ENCODE measurements at regions not wholly inside any gene's neighbourhood (a gene's known extent, or its start where the extent isn't known, plus 50 kb on each side); places are given as distances from the start of the nearest gene placed in this dataset.
"Not testable (repeated sequence)": the region's sequence is repeated elsewhere in the genome, so short reads cannot be mapped to it uniquely, and the experiment has no call there.

GRCh38 chrX:51053741-51054140, 143.2 kb downstream of the BMP15 start:
- no peak overlapping the region for H3K27ac Mint-ChIP-seq
- H3K4me3 Mint-ChIP-seq, result no peak overlapping the region
- H3K4me2 ChIP-seq (replicated peaks; ENCODE audit: extremely low read depth, low read length, poor library complexity, severe bottlenecking), result no peak overlapping the region
- H3K27me3 Mint-ChIP-seq (ENCODE audit: low read depth in 3 of 3), result peaks cover 0 to 2% (median 0%) of the 10 kb centered on the region in 3 donors
- H3K4me3 ChIP-seq (replicated peaks in 1 of 3; ENCODE audit: low read depth in 2 of 3, low read length in 3 of 3), result no peak overlapping the region
- intact Hi-C loops (cut with micrococcal nuclease), result no loop called here
- no peak overlapping the region for H3K9ac ChIP-seq (ENCODE audit: insufficient read depth, low read length, poor library complexity, severe bottlenecking)
- H3K36me3 Mint-ChIP-seq, result no peaks in the 10 kb centered on the region
- H3K9me3 ChIP-seq (replicated peaks in 1 of 2; ENCODE audit: control insufficient read depth in 1 of 2, insufficient read depth in 1 of 2, low read length in 2 of 2), result no peaks in the 10 kb centered on the region
- no peaks in the 10 kb centered on the region for H3K4me1 ChIP-seq (ENCODE audit: control insufficient read depth in 1 of 2, insufficient read depth in 2 of 2, low read length in 2 of 2)
- no peak overlapping the region for H2AFZ ChIP-seq (ENCODE audit: insufficient read depth, low read depth, low read length, poor library complexity, severe bottlenecking)
- H3K27me3 ChIP-seq (ENCODE audit: control insufficient read depth in 2 of 2, insufficient read depth in 2 of 2, low read length in 2 of 2), result no peaks in the 10 kb centered on the region
- H3K36me3 ChIP-seq (replicated peaks in 1 of 2; ENCODE audit: control insufficient read depth in 1 of 2, insufficient read depth in 2 of 2, low read length in 2 of 2), result no peaks in the 10 kb centered on the region
- no peak overlapping the region for H3K27ac ChIP-seq (ENCODE audit: low read depth in 1 of 2, low read length in 2 of 2)
- H3K4me1 Mint-ChIP-seq, result no peaks in the 10 kb centered on the region
- DNase-seq, result no peak
- TF ChIP-seq CTCF (IDR thresholded peaks at IDR 0.05), result no peak
- WGBS (ENCODE audit: insufficient coverage), result 100% methylated on average over 1 of the region's 6 CpGs
- H4K20me1 ChIP-seq (ENCODE audit: insufficient read depth, low read length), result no peaks in the 10 kb centered on the region
- no peaks in the 10 kb centered on the region for H3K79me2 ChIP-seq (ENCODE audit: insufficient read depth, low read length)
- peaks cover 0 to 1% (median 0%) of the 10 kb centered on the region in 7 donors for H3K9me3 Mint-ChIP-seq

- no peak for DNase-seq
- intact Hi-C loops (cut with micrococcal nuclease), result no loop called here
- Mint-ChIP-seq H3K36me3 (no peaks in the 10 kb centered on the region), H3K4me1 (no peaks in the 10 kb centered on the region), H3K9me3 (peaks cover 0 to 2% (median 0%) of the 10 kb centered on the region in 7 donors), H3K4me3 (no peak overlapping the region), H3K27me3 (ENCODE audit: low read depth in 3 of 3) (peaks cover 1 to 15% (median 2%) of the 10 kb centered on the region in 3 donors), H3K27ac (no peak overlapping the region)
- H3K9me3 ChIP-seq (replicated peaks in 1 of 2; ENCODE audit: control insufficient read depth in 1 of 2, insufficient read depth in 1 of 2, low read length in 2 of 2), result no peaks in the 10 kb centered on the region
- H3K79me2 ChIP-seq (ENCODE audit: insufficient read depth, low read length), result no peaks in the 10 kb centered on the region
- no peaks in the 10 kb centered on the region for H3K4me1 ChIP-seq (ENCODE audit: control insufficient read depth in 1 of 2, insufficient read depth in 2 of 2, low read length in 2 of 2)
- TF ChIP-seq CTCF (IDR thresholded peaks at IDR 0.05), result no peak
- no peak overlapping the region for H3K27ac ChIP-seq (ENCODE audit: low read depth in 1 of 2, low read length in 2 of 2)
- no peak overlapping the region for H2AFZ ChIP-seq (ENCODE audit: insufficient read depth, low read depth, low read length, poor library complexity, severe bottlenecking)
- no peak overlapping the region for H3K4me2 ChIP-seq (replicated peaks; ENCODE audit: extremely low read depth, low read length, poor library complexity, severe bottlenecking)
- H3K9ac ChIP-seq (ENCODE audit: insufficient read depth, low read length, poor library complexity, severe bottlenecking), result no peak overlapping the region
- no peaks in the 10 kb centered on the region for H3K27me3 ChIP-seq (ENCODE audit: control insufficient read depth in 2 of 2, insufficient read depth in 2 of 2, low read length in 2 of 2)
- H3K36me3 ChIP-seq (replicated peaks in 1 of 2; ENCODE audit: control insufficient read depth in 1 of 2, insufficient read depth in 2 of 2, low read length in 2 of 2), result no peaks in the 10 kb centered on the region
- H4K20me1 ChIP-seq (ENCODE audit: insufficient read depth, low read length), result no peaks in the 10 kb centered on the region
- H3K4me3 ChIP-seq (replicated peaks in 1 of 3; ENCODE audit: low read depth in 2 of 3, low read length in 3 of 3), result no peak overlapping the region
Measured at GRCh38 chrX:51098046-51098445, 187.5 kb downstream of the BMP15 start.

GRCh38 chrX:51119058-51119926, 208.8 kb downstream of the BMP15 start:
- H3K4me1 Mint-ChIP-seq; H3K27ac ChIP-seq (ENCODE audit: low read depth in 1 of 2, low read length in 2 of 2); H3K36me3 Mint-ChIP-seq; H3K79me2 ChIP-seq (ENCODE audit: insufficient read depth, low read length); H3K9me3 ChIP-seq (replicated peaks in 1 of 2; ENCODE audit: control insufficient read depth in 1 of 2, insufficient read depth in 1 of 2, low read length in 2 of 2); H3K36me3 ChIP-seq (replicated peaks in 1 of 2; ENCODE audit: control insufficient read depth in 1 of 2, insufficient read depth in 2 of 2, low read length in 2 of 2); H3K9ac ChIP-seq (ENCODE audit: insufficient read depth, low read length, poor library complexity, severe bottlenecking); H4K20me1 ChIP-seq (ENCODE audit: insufficient read depth, low read length); H3K4me2 ChIP-seq (replicated peaks; ENCODE audit: extremely low read depth, low read length, poor library complexity, severe bottlenecking); H3K27me3 ChIP-seq (ENCODE audit: control insufficient read depth in 2 of 2, insufficient read depth in 2 of 2, low read length in 2 of 2); intact Hi-C loops (cut with micrococcal nuclease); H2AFZ ChIP-seq (ENCODE audit: insufficient read depth, low read depth, low read length, poor library complexity, severe bottlenecking); H3K4me3 ChIP-seq (replicated peaks in 1 of 3; ENCODE audit: low read depth in 2 of 3, low read length in 3 of 3); H3K4me3 Mint-ChIP-seq; DNase-seq; H3K27ac Mint-ChIP-seq; H3K4me1 ChIP-seq (ENCODE audit: control insufficient read depth in 1 of 2, insufficient read depth in 2 of 2, low read length in 2 of 2); H3K27me3 Mint-ChIP-seq (ENCODE audit: low read depth in 3 of 3): not testable (repeated sequence)
- peaks cover 3 to 12% (median 8%) of the 10 kb centered on the region in 7 donors for H3K9me3 Mint-ChIP-seq
- WGBS (ENCODE audit: insufficient coverage), result no CpG with 5 or more reads among the region's 52 CpGs

All from CD14-positive monocyte (primary cell).